ENCODE measurements at regions not wholly inside any gene's neighbourhood (a gene's known extent, or its start where the extent isn't known, plus 50 kb on each side); places are given as distances from the start of the nearest gene placed in this dataset.

GRCh38 chr2:200172521-200172920 lies 134.0 kb upstream of the SPATS2L start:
- no peak overlapping the region for H3K4me2 ChIP-seq (ENCODE audit: low read length)
- H3K9me3 ChIP-seq (ENCODE audit: low read length) = no peaks in the 10 kb centered on the region
- H3F3A ChIP-seq (ENCODE audit: insufficient read depth, low read length, poor library complexity, severe bottlenecking) = no peaks in the 10 kb centered on the region
- H3K27me3 ChIP-seq (ENCODE audit: insufficient read depth, low read depth, low read length) = no peaks in the 10 kb centered on the region
- H3K36me3 ChIP-seq (ENCODE audit: insufficient read depth, low read length) = no peaks in the 10 kb centered on the region
- H3K4me3 ChIP-seq (ENCODE audit: low read length) = no peak overlapping the region
- TF ChIP-seq RAD21 (conservative IDR thresholded peaks at IDR 0.05) = no peak
- no peak for TF ChIP-seq REST (IDR thresholded peaks at IDR 0.05; ENCODE audit: borderline replicate concordance)
- TF ChIP-seq EZH2 (IDR thresholded peaks at IDR 0.05; ENCODE audit: borderline replicate concordance, insufficient read depth, low read length, poor library complexity, severe bottlenecking) = no peak
- TF ChIP-seq CTCF (IDR thresholded peaks at IDR 0.05; ENCODE audit: poor library complexity, severe bottlenecking) = no peak
- TF ChIP-seq POLR2AphosphoS5 (IDR thresholded peaks at IDR 0.05) = no peak
- no peak for TF ChIP-seq MXI1 (conservative IDR thresholded peaks at IDR 0.05; ENCODE audit: poor library complexity, severe bottlenecking)
- no peak for TF ChIP-seq TAF1 (IDR thresholded peaks at IDR 0.05; ENCODE audit: low read depth)
- no peak for TF ChIP-seq SMC3 (conservative IDR thresholded peaks at IDR 0.05; ENCODE audit: poor library complexity)
- no peak for TF ChIP-seq EP300 (conservative IDR thresholded peaks at IDR 0.05; ENCODE audit: poor library complexity, severe bottlenecking)
- H2AFZ ChIP-seq (ENCODE audit: low read depth, low read length) = no peak overlapping the region
- H3K9me2 ChIP-seq (ENCODE audit: insufficient read depth, low read length) = no peaks in the 10 kb centered on the region
- H3K27ac ChIP-seq (ENCODE audit: low read length) = no peak overlapping the region
- no peaks in the 10 kb centered on the region for H3K79me2 ChIP-seq (replicated peaks; ENCODE audit: insufficient read depth, low read length)
- no peak overlapping the region for H3K9ac ChIP-seq (ENCODE audit: low read length)
- no peaks in the 10 kb centered on the region for H4K20me1 ChIP-seq (ENCODE audit: insufficient read depth)

GRCh38 chr2:200172944-200173581 lies 133.4 kb upstream of the SPATS2L start:
- no peak overlapping the region for H3K27ac ChIP-seq (ENCODE audit: low read length)
- no peak for TF ChIP-seq CTCF (IDR thresholded peaks at IDR 0.05; ENCODE audit: poor library complexity, severe bottlenecking)
- TF ChIP-seq MXI1 (conservative IDR thresholded peaks at IDR 0.05; ENCODE audit: poor library complexity, severe bottlenecking) = no peak
- TF ChIP-seq REST (IDR thresholded peaks at IDR 0.05; ENCODE audit: borderline replicate concordance) = no peak
- no peak for TF ChIP-seq RAD21 (conservative IDR thresholded peaks at IDR 0.05)
- no peak for TF ChIP-seq EP300 (conservative IDR thresholded peaks at IDR 0.05; ENCODE audit: poor library complexity, severe bottlenecking)
- no peak for TF ChIP-seq POLR2AphosphoS5 (IDR thresholded peaks at IDR 0.05)
- no peak for TF ChIP-seq EZH2 (IDR thresholded peaks at IDR 0.05; ENCODE audit: borderline replicate concordance, insufficient read depth, low read length, poor library complexity, severe bottlenecking)
- no peak for TF ChIP-seq TAF1 (IDR thresholded peaks at IDR 0.05; ENCODE audit: low read depth)
- TF ChIP-seq SMC3 (conservative IDR thresholded peaks at IDR 0.05; ENCODE audit: poor library complexity) = no peak

More at GRCh38 chr2:200172944-200173581, 133.4 kb upstream of the SPATS2L start:
- no peak overlapping the region for H3K9ac ChIP-seq (ENCODE audit: low read length)
- H2AFZ ChIP-seq (ENCODE audit: low read depth, low read length) = no peak overlapping the region
- H3K9me2 ChIP-seq (ENCODE audit: insufficient read depth, low read length) = no peaks in the 10 kb centered on the region
- no peaks in the 10 kb centered on the region for H3K79me2 ChIP-seq (replicated peaks; ENCODE audit: insufficient read depth, low read length)
- H3K27me3 ChIP-seq (ENCODE audit: insufficient read depth, low read depth, low read length) = no peaks in the 10 kb centered on the region
- no peaks in the 10 kb centered on the region for H3K9me3 ChIP-seq (ENCODE audit: low read length)
- no peak overlapping the region for H3K4me3 ChIP-seq (ENCODE audit: low read length)
- H3K36me3 ChIP-seq (ENCODE audit: insufficient read depth, low read length) = no peaks in the 10 kb centered on the region
- no peak overlapping the region for H3K4me2 ChIP-seq (ENCODE audit: low read length)
- no peaks in the 10 kb centered on the region for H3F3A ChIP-seq (ENCODE audit: insufficient read depth, low read length, poor library complexity, severe bottlenecking)
- H4K20me1 ChIP-seq (ENCODE audit: insufficient read depth) = no peaks in the 10 kb centered on the region

Data from neural cell (in vitro differentiated cells).